Stimulated activated CD4-positive, alpha-beta T cell treated with anti-CD3 and anti-CD28 coated beads, TNF-alpha, amount 100 ng/mL, for 48 hours (primary cell): ENCODE measurements at regions not wholly inside any gene's neighbourhood (a gene's known extent, or its start where the extent isn't known, plus 50 kb on each side); places are given as distances from the start of the nearest gene placed in this dataset.

Experiments used
- DNase-seq, 3 donors: peaks; one replicate each; pipeline ENCODE4 v3.0.0-alpha.2; 2020; ENCODE audit warnings: low read depth in 3 of 3

GRCh38 chr2:228339525-228339924 lies 158.0 kb upstream of the SPHKAP start:
- no peak for DNase-seq

DNA sequence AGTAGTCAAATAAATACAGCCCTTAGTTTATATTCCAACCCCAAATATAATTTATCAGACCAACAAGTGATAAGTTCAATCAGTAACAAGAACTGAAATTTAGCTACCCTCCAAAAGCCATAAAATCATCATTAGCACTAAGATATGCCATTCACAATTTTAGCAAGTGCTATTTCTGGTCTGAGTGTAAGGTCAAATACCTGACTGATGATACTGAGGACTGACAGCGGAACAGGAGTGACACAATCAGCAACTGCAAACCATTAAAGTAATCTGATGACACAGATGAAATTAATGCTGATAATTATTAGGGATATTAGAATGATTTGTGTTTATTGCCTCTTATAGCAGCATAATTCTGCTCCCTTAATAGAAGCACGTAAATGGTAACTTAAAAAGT lies 152.7 kb upstream of the SPHKAP start:
- DNase-seq = no peak

DNA sequence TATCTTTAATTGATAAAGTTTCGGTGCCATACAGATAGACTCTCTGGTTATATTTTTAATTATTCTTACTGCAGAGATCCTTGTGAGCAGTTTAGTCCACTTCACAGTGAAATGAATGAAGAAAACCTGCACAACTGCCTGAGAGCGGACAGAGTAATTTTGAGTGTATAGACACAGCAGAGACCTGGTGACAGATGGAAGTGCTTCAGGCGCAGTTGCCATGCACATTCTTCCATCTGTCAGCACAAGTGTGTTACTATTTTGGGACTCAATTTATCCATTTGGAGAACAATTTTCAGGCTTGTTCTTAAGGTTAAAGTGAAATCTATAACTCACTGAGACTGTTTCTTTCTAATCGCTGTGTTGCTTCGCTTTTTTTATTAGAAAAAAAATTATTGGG lies 147.8 kb upstream of the SPHKAP start:
- no peak for DNase-seq

DNA sequence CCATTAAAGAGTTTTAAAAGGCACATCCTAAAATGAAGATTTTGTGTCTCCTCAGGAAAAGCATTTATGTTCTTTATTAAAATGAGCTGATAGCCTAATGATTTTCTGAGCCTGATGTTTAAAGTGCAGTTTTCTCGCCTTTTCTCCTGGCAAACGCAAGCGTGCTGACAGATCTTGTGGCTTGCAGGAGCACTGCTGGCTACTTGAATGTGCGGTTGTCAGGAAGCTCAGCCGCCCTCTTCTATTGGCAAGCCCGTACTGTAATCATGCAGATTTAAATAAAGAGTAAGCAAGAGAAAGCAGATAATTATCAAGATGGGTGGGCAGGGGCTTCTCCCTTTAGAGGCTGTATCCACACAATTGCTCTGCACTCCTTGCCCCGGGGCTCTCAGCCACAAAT lies 139.5 kb upstream of the SPHKAP start:
- DNase-seq = no peak

GRCh38 chr2:228318218-228318617 lies 136.7 kb upstream of the SPHKAP start:
- no peak for DNase-seq

DNA sequence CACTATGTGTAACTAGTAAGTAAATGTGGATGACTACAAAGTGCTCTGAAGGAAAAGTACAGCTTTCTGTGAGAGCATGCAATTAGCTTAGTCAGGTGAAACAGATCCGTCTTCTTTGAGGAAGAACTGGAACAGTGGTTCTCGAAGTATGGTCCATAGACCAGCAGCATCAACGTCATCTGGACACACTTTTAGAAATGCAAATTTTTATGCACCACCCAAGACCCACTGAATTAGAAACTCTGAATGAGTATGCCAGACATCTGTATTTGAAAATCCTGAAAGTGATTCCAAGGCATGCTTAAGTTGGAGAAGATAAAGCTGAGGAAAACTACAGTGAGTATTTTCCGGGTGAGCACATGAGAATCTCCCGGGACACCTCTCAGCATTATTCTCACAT lies 130.7 kb upstream of the SPHKAP start:
- no peak for DNase-seq

DNA sequence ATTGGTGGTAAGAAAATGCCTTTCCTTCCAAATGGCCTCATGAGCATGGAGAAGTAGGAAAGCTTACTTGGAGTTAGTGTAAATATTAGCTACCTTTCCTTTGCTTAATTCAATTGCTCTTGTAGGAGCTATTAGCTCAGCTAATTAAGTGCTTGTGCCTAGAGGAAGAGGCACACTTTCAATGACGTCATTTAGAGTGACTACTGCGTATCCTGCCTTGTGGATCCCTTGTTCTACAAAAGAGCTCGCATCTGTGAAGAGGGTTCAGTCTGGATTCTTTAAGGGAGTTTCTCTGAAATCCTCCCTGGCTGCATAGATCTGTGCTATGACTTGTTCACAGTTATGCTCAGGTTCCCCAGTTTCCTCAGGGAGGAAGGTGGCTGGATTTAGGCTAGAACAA lies 122.5 kb upstream of the SPHKAP start:
- no peak for DNase-seq

GRCh38 chr2:228283491-228284171 lies 102.1 kb upstream of the SPHKAP start:
- DNase-seq = no peak

DNA sequence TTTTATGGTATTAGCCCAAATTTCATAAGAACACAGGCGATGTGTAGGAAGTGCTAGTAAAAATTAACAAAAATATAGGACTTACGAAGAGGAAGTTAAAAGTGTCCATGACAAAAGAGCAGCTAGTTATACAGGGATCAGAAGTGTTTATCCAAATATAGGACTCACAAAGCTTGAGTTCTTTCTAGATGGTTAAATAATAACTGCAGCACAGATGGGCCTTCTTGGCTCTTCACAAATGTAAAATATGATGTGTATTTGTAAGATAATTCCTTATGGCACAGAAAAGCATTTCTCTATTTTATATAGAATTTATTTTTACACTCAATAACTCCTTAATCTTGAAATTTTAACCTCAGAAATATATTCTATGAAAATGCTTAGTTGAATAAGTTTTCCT lies 100.9 kb upstream of the SPHKAP start:
- no peak for DNase-seq

- DNase-seq = no peak
Measured at GRCh38 chr2:228273159-228273558, 91.7 kb upstream of the SPHKAP start.

DNA sequence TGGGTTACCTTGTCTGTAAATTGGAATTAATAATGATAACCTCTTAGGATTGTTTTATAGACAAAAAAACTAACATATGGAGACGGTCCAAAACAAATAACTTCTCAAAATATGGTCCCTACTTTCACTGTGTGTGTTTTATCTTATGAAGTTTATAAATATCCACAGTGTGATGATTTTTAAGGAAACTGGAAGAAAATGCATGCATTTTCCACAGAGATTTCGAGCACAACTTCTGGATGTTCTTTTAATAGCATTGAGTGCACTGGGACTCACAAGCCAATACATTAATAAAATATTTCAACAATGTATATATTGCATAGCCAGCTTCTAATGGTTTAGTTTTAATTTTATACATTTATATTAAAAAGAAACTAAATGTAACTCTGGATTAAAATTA lies 87.9 kb upstream of the SPHKAP start:
- DNase-seq = no peak

DNA sequence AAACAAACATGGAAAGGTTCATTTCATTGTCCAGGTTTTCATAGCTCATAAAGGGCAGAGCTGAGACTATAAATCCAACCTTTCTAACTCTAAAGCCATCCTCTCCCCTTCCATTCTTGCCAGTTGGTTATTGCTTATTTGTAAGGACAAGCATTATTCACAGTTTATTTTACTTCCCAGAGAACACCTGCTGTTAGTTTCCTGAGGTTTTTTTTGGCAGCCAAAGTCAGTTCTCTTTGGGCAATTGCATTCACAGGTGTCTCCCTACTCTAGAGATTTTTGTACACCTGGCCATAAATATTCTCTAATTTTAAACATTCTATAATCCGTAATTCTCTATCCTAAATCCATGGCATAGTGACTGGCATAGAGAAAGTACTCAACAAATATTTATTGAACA lies 87.3 kb upstream of the SPHKAP start:
- DNase-seq = no peak

DNA sequence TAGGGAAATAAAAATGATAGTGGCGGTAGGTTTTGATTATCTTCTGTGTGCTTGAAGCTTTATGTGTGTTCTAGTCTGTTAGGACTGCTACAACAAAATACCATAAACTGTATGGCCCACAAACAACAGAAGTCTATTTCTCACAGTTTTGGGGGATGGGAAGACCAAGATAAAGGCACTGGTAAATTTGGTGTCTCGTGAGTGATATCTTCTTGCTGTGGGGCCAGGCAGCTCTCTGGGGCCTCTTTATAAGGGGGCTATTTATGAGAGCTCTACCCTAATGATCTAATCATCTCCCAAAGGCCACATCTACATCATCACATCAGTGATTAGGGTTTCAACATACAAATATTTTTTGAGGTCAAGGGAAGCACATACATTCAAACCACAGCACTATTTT lies 86.8 kb upstream of the SPHKAP start:
- DNase-seq = no peak

GRCh38 chr2:228263156-228263555 lies 81.7 kb upstream of the SPHKAP start:
- DNase-seq = no peak

- no peak for DNase-seq
Measured at GRCh38 chr2:228261546-228261945, 80.1 kb upstream of the SPHKAP start.

DNA sequence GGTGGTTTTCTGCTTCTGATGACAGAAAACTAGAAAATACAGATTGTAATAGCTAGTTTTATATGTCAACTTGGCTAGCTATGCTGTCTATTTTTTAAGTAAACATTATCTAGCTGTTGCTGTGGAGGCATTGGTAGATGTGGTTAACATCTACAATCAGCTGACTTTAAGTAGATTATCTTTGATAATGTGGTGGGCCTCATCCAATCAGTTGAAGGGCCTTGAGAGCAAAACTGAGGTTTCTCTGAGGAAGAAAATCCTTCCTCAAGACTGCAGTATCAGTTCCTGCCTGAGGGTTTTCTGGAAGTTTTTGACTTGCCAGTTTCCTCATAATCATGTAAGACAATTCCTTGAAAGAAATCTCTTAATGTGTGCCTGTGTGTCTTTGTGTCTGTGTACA lies 75.9 kb upstream of the SPHKAP start:
- DNase-seq = no peak

- no peak for DNase-seq
Measured at GRCh38 chr2:228253752-228254151, 72.3 kb upstream of the SPHKAP start.

GRCh38 chr2:228247335-228247734 lies 65.8 kb upstream of the SPHKAP start:
- no peak for DNase-seq

- no peak for DNase-seq
Measured at GRCh38 chr2:228245601-228246000, 64.1 kb upstream of the SPHKAP start.

DNA sequence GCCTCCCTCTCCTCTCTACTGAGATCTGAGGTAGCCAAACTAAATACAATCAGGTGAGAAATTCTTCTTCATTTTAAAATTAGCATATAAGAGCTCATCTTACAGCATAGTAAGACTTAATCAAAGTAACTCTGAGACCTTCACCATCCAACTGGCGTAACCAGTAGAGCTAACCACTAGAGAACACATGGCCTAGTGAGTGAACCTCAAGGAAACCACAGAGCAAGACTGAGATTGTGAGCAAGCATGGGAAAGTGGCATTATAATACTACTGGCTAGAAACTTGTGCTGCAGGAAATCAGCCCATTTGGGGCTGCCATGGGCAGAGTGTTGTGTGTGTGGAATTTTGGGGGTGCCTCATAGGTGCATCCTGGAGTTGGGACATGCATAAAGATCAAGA lies 61.1 kb upstream of the SPHKAP start:
- DNase-seq = no peak

DNA sequence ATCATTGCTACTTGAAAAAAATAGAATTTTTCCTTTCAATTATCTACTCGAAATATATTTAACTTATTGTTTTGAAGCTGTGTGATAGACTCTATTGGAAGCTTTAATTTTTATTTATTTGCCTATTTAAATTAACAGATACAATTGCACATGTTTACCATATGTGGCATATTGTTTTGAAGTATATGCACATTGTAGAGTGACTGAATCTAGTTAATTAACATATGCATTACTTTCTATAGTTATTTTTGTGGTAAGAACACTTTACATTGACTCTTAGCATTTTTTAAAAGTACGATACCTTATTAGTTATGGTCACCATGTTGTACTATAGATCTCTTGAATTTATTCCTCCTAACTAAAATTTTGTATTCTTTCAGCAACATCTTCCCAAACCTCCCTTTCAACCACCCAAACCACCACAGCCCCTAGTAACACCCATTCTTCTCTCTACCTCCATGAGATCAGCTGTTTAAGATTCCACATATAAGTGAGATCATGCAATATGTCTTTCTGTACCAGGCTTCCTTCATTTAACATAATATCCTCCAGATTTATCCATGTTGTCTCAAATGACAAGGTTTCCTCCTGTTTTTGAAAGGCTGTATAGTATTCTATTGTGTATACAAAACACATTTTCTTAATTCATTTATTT lies 58.5 kb upstream of the SPHKAP start:
- no peak for DNase-seq

DNA sequence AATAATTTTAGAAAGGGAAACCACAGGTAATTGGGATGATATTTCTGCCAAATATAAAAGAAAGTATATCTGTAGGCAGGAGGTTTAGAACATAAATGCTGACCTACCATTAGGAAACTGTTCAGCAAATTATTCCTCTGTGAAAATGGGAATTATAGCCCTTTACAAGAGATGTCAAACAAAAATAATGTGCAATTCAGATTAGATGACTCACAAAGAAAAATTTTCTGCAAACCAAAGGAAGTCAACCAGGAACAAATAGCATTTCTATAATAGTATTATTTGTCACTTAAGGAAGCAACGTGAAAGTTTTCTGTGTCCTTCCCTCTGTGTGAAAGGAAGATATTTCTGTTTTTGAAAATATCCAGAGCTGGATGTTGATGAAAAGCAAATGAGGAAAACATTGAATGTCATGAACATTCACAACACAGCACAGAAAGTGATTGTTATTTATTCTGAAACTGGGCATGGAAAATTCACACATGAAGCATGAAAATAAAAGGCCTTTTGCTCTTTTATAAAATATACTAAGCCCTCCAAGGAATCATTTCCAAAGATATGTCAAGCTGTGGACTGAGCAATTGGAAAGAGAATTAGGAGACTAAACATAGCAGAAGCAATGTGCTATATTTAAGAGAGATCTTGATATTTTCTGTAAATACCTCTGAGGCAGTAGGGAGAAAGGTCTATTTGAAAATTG lies 57.9 kb upstream of the SPHKAP start:
- DNase-seq = no peak
